ENCODE measurements at regions not wholly inside any gene's neighbourhood (a gene's known extent, or its start where the extent isn't known, plus 50 kb on each side); places are given as distances from the start of the nearest gene placed in this dataset.

- Histone ChIP-seq H3K4me3 (no peak overlapping the region), H3F3A (ENCODE audit: insufficient read depth, low read depth) (no peaks in the 10 kb centered on the region), H3K27me3 (ENCODE audit: insufficient read depth, low read depth) (no peaks in the 10 kb centered on the region), H3K9me3 (ENCODE audit: insufficient read depth, low read depth) (no peaks in the 10 kb centered on the region), H3K36me3 (ENCODE audit: low read depth) (no peaks in the 10 kb centered on the region), H3K9me2 (ENCODE audit: insufficient read depth) (no peaks in the 10 kb centered on the region), H3K79me2 (ENCODE audit: low read depth) (no peaks in the 10 kb centered on the region), H3K4me1 (replicated peaks; ENCODE audit: insufficient read depth) (peaks cover 6% of the 10 kb centered on the region; the same call in 1 of the 2 replicates), H4K20me1 (ENCODE audit: insufficient read depth) (no peaks in the 10 kb centered on the region), H2AFZ (no peak overlapping the region), H3K4me2 (no peak overlapping the region), H3K27ac (no peak overlapping the region)
- CTCF ChIA-PET = no interaction called here
- POLR2A ChIA-PET (ENCODE audit: unreplicated experiment) = no interaction called here
- no peak for TF ChIP-seq EZH2 (IDR thresholded peaks at IDR 0.05; ENCODE audit: low read depth)
- TF ChIP-seq CTCF (conservative IDR thresholded peaks at IDR 0.05) = no peak
- intact Hi-C loops (cut with micrococcal nuclease; ENCODE audit: unreplicated experiment) = no loop called here
- no TSS peak for BruUV-seq (replicated peaks)
- peak in 1 of 2 experiments; percentile 30 for DNase-seq
Observed at GRCh38 chr4:128635141-128635954, 174.2 kb upstream of the JADE1 start.

GRCh38 chr4:128633067-128633466 lies 176.4 kb upstream of the JADE1 start:
- BruUV-seq (replicated peaks) = no TSS peak
- no peak overlapping the region for H3K27ac ChIP-seq
- H3K9me3 ChIP-seq (ENCODE audit: insufficient read depth, low read depth) = no peaks in the 10 kb centered on the region
- H2AFZ ChIP-seq = no peak overlapping the region
- TF ChIP-seq CTCF (conservative IDR thresholded peaks at IDR 0.05) (no peak), EZH2 (IDR thresholded peaks at IDR 0.05; ENCODE audit: low read depth) (no peak)
- peaks cover 6% of the 10 kb centered on the region; the same call in 1 of the 2 replicates for H3K4me1 ChIP-seq (replicated peaks; ENCODE audit: insufficient read depth)
- POLR2A ChIA-PET (ENCODE audit: unreplicated experiment) = no interaction called here
- H4K20me1 ChIP-seq (ENCODE audit: insufficient read depth) = no peaks in the 10 kb centered on the region
- CTCF ChIA-PET = interaction anchor here (0.6 kb wide), 1 partner anchor 24 kb away, joined by 3 read pairs; no protein-coding TSS in a partner anchor
- H3K4me2 ChIP-seq = no peak overlapping the region
- no peaks in the 10 kb centered on the region for H3K79me2 ChIP-seq (ENCODE audit: low read depth)
- no peaks in the 10 kb centered on the region for H3K27me3 ChIP-seq (ENCODE audit: insufficient read depth, low read depth)
- H3K9me2 ChIP-seq (ENCODE audit: insufficient read depth) = no peaks in the 10 kb centered on the region
- no peaks in the 10 kb centered on the region for H3K36me3 ChIP-seq (ENCODE audit: low read depth)
- no peak overlapping the region for H3K4me3 ChIP-seq
- intact Hi-C loops (cut with micrococcal nuclease; ENCODE audit: unreplicated experiment) = no loop called here
- no peak for DNase-seq
- no peaks in the 10 kb centered on the region for H3F3A ChIP-seq (ENCODE audit: insufficient read depth, low read depth)

- Histone ChIP-seq H3F3A (ENCODE audit: insufficient read depth, low read depth) (no peaks in the 10 kb centered on the region), H2AFZ (no peak overlapping the region), H3K4me2 (no peak overlapping the region), H3K9me2 (ENCODE audit: insufficient read depth) (no peaks in the 10 kb centered on the region), H3K4me3 (no peak overlapping the region), H3K27me3 (ENCODE audit: insufficient read depth, low read depth) (no peaks in the 10 kb centered on the region), H3K4me1 (replicated peaks; ENCODE audit: insufficient read depth) (peaks cover 6% of the 10 kb centered on the region; the same call in 1 of the 2 replicates), H3K79me2 (ENCODE audit: low read depth) (no peaks in the 10 kb centered on the region), H3K36me3 (ENCODE audit: low read depth) (no peaks in the 10 kb centered on the region), H3K27ac (no peak overlapping the region), H3K9me3 (ENCODE audit: insufficient read depth, low read depth) (no peaks in the 10 kb centered on the region), H4K20me1 (ENCODE audit: insufficient read depth) (no peaks in the 10 kb centered on the region)
- intact Hi-C loops (cut with micrococcal nuclease; ENCODE audit: unreplicated experiment) = no loop called here
- ChIA-PET POLR2A (ENCODE audit: unreplicated experiment) (interaction anchor here (0.7 kb wide), 1 partner anchor 107 kb away, joined by 4 read pairs; no protein-coding TSS in a partner anchor), CTCF (no interaction called here)
- TF ChIP-seq CTCF (conservative IDR thresholded peaks at IDR 0.05) (no peak), EZH2 (IDR thresholded peaks at IDR 0.05; ENCODE audit: low read depth) (no peak)
- DNase-seq = no peak
- BruUV-seq (replicated peaks) = no TSS peak
Observed at GRCh38 chr4:128630871-128631270, 178.6 kb upstream of the JADE1 start.
